ENCODE measurements at regions not wholly inside any gene's neighbourhood (a gene's known extent, or its start where the extent isn't known, plus 50 kb on each side); places are given as distances from the start of the nearest gene placed in this dataset.
"Not testable (repeated sequence)": the region's sequence is repeated elsewhere in the genome, so short reads cannot be mapped to it uniquely, and the experiment has no call there.

DNA sequence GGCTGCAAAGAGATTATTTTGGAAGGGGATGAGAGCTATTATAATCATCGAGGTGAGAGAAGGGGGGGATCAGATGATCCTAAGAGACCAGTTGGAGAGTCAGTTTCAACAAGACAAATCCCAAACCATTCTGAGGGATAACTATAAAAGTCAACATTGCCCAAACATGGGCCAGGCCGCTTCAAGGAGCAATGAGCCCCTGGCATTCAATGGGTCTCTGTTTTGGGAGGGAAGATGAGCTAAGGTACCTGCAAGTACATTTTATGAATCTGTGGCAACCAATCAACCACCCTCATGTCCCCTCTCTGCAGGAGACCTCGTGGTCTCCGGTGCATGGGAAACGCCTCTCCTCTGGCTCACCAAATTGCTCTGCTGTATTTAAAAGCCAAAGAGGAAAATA is 209.9 kb upstream of the C16orf82 start:
- H3K27ac Mint-ChIP-seq (ENCODE audit: low read depth, unreplicated experiment), result no peak overlapping the region
- H3K36me3 Mint-ChIP-seq (ENCODE audit: insufficient read depth, unreplicated experiment), result no peaks in the 10 kb centered on the region
- no TSS peak for BruUV-seq (replicated peaks)
- no peak for DNase-seq (ENCODE audit: unreplicated experiment)
- TF ChIP-seq, protein P1, sequence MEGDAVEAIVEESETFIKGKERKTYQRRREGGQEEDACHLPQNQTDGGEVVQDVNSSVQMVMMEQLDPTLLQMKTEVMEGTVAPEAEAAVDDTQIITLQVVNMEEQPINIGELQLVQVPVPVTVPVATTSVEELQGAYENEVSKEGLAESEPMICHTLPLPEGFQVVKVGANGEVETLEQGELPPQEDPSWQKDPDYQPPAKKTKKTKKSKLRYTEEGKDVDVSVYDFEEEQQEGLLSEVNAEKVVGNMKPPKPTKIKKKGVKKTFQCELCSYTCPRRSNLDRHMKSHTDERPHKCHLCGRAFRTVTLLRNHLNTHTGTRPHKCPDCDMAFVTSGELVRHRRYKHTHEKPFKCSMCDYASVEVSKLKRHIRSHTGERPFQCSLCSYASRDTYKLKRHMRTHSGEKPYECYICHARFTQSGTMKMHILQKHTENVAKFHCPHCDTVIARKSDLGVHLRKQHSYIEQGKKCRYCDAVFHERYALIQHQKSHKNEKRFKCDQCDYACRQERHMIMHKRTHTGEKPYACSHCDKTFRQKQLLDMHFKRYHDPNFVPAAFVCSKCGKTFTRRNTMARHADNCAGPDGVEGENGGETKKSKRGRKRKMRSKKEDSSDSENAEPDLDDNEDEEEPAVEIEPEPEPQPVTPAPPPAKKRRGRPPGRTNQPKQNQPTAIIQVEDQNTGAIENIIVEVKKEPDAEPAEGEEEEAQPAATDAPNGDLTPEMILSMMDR (IDR thresholded peaks at IDR 0.05; ENCODE audit: unreplicated experiment), result no peak
- H3K9me3 Mint-ChIP-seq (ENCODE audit: unreplicated experiment), result peaks cover 55% of the 10 kb centered on the region
- H3K4me3 Mint-ChIP-seq (ENCODE audit: unreplicated experiment), result no peak overlapping the region
- intact Hi-C loops (cut with micrococcal nuclease), result no loop called here
- ChIA-PET POLR2A (no interaction called here), CTCF (no interaction called here)
- no peaks in the 10 kb centered on the region for H3K4me1 Mint-ChIP-seq (ENCODE audit: insufficient read depth, unreplicated experiment)
- H3K27me3 Mint-ChIP-seq (ENCODE audit: insufficient read depth, unreplicated experiment), result no peaks in the 10 kb centered on the region

DNA sequence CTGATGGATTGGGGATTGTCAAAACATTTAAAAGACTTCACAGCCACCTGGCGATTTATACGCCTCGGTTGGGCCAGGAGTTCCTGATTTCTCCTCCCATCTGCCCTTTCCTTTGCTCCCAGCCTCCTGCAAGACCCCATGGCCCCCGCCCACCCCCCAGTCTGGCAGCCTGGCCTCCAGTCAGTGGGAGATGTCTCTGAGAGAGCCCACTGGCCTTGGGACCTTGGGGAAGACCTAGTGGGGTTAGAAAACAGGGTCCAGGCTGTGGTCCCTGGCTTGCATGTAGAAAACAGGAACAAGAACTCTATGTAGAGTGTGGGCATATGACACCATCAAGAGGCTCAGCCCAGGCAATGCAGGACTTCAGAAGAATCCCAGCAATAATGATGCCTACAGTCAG is 209.4 kb upstream of the C16orf82 start:
- ChIA-PET CTCF (interaction anchor here (0.5 kb wide), 1 partner anchor 217 kb away, joined by 4 read pairs; no protein-coding TSS in a partner anchor), POLR2A (no interaction called here)
- no peaks in the 10 kb centered on the region for H3K36me3 Mint-ChIP-seq (ENCODE audit: insufficient read depth, unreplicated experiment)
- TF ChIP-seq, protein P1 (IDR thresholded peaks at IDR 0.05; ENCODE audit: unreplicated experiment), result no peak
- no TSS peak for BruUV-seq (replicated peaks)
- no peak for DNase-seq (ENCODE audit: unreplicated experiment)
- intact Hi-C loops (cut with micrococcal nuclease), result no loop called here
- no peak overlapping the region for H3K27ac Mint-ChIP-seq (ENCODE audit: low read depth, unreplicated experiment)
- H3K9me3 Mint-ChIP-seq (ENCODE audit: unreplicated experiment), result peaks cover 59% of the 10 kb centered on the region
- H3K4me3 Mint-ChIP-seq (ENCODE audit: unreplicated experiment), result no peak overlapping the region
- H3K4me1 Mint-ChIP-seq (ENCODE audit: insufficient read depth, unreplicated experiment), result no peaks in the 10 kb centered on the region
- H3K27me3 Mint-ChIP-seq (ENCODE audit: insufficient read depth, unreplicated experiment), result no peaks in the 10 kb centered on the region

DNA sequence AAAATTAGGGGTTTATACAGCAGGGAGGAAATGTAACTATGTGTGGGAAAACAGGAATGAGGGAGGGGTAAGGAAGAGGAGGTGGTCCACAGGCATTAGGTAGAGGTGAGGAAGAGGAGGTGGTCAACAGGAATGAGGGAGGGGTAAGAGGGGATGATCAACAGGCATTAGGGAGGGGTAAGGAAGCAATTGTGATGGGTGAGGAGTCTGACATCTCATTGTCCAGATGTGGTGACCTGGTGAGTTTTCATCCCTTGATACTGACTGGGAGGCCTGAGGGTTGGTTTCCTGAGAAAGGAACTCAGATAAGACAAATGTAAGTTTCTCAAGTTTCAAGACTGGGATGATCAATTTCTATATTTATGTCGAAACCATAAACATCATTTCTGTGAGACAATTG is 206.2 kb upstream of the C16orf82 start:
- intact Hi-C loops (cut with micrococcal nuclease), result no loop called here
- POLR2A ChIA-PET, result no interaction called here
- Mint-ChIP-seq H3K27ac (ENCODE audit: low read depth, unreplicated experiment) (no peak overlapping the region), H3K4me3 (ENCODE audit: unreplicated experiment) (no peak overlapping the region), H3K9me3 (ENCODE audit: unreplicated experiment) (peaks cover 64% of the 10 kb centered on the region), H3K4me1 (ENCODE audit: insufficient read depth, unreplicated experiment) (no peaks in the 10 kb centered on the region), H3K36me3 (ENCODE audit: insufficient read depth, unreplicated experiment) (peaks cover 6% of the 10 kb centered on the region), H3K27me3 (ENCODE audit: insufficient read depth, unreplicated experiment) (no peaks in the 10 kb centered on the region)
- no peak for DNase-seq (ENCODE audit: unreplicated experiment)
- TF ChIP-seq, protein P1 (IDR thresholded peaks at IDR 0.05; ENCODE audit: unreplicated experiment), result no peak
- CTCF ChIA-PET, result no interaction called here
- BruUV-seq (replicated peaks), result no TSS peak

DNA sequence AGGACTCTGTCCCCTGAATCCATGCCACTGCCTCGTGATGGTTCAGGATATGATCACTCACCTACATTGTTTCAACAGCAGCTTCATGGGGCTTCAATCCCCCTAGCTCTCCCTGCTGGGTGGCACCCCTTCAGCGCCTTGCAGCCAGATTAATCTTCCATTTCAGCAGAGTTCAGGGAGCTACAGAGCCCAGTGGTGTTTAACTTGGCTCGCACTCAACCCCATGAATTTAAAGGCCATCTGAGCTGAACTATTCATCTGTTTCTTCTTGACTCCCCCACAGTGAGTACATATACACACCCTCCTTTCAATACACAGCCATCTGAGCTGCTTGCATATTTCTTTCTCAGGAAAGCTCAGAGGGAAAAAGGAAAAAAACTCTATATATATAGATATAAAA is 202.8 kb upstream of the C16orf82 start:
- Mint-ChIP-seq H3K4me1 (ENCODE audit: insufficient read depth, unreplicated experiment) (no peaks in the 10 kb centered on the region), H3K36me3 (ENCODE audit: insufficient read depth, unreplicated experiment) (peaks cover 6% of the 10 kb centered on the region), H3K27ac (ENCODE audit: low read depth, unreplicated experiment) (no peak overlapping the region), H3K4me3 (ENCODE audit: unreplicated experiment) (no peak overlapping the region), H3K9me3 (ENCODE audit: unreplicated experiment) (peaks cover 79% of the 10 kb centered on the region), H3K27me3 (ENCODE audit: insufficient read depth, unreplicated experiment) (no peaks in the 10 kb centered on the region)
- no peak for DNase-seq (ENCODE audit: unreplicated experiment)
- intact Hi-C loops (cut with micrococcal nuclease), result no loop called here
- no TSS peak for BruUV-seq (replicated peaks)
- CTCF ChIA-PET, result interaction anchor here (0.7 kb wide), 1 partner anchor 39 kb away, joined by 3 read pairs; no protein-coding TSS in a partner anchor
- POLR2A ChIA-PET, result no interaction called here
- TF ChIP-seq, protein P1 (IDR thresholded peaks at IDR 0.05; ENCODE audit: unreplicated experiment), result no peak

DNA sequence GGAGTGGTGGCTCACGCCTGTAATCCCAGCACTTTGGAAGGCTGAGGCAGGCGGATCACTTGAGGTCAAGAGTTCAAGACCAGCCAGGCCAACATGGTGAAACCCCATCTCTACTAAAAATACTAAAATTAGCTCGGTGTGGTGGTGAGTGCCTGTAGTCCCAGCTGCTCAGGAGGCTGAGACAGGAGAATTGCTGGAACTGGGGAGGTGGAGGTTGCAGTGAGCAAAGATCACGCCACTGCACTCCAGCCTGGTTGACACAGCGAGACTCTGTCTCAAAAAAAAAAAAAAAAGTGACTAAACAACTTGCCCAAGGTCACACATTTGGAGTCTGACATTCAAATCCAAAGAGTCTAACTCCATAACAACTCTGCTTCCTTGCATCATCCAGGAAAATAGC is 192.4 kb upstream of the C16orf82 start:
- H3K27me3 Mint-ChIP-seq (ENCODE audit: insufficient read depth, unreplicated experiment); H3K27ac Mint-ChIP-seq (ENCODE audit: low read depth, unreplicated experiment); CTCF ChIA-PET; H3K36me3 Mint-ChIP-seq (ENCODE audit: insufficient read depth, unreplicated experiment); H3K4me1 Mint-ChIP-seq (ENCODE audit: insufficient read depth, unreplicated experiment); intact Hi-C loops (cut with micrococcal nuclease); POLR2A ChIA-PET; H3K4me3 Mint-ChIP-seq (ENCODE audit: unreplicated experiment); DNase-seq (ENCODE audit: unreplicated experiment); BruUV-seq (replicated peaks): not testable (repeated sequence)
- peaks cover 49% of the 10 kb centered on the region for H3K9me3 Mint-ChIP-seq (ENCODE audit: unreplicated experiment)

Data from MCF 10A (cell line).